Ecto neural progenitor cell (in vitro differentiated cells): ENCODE measurements at regions not wholly inside any gene's neighbourhood (a gene's known extent, or its start where the extent isn't known, plus 50 kb on each side); places are given as distances from the start of the nearest gene placed in this dataset.

Source experiments
- DNase-seq: peaks from one replicate; pipeline ENCODE4 v3.0.0-alpha.2; 2018; ENCODE audit warnings: low spot score

DNA sequence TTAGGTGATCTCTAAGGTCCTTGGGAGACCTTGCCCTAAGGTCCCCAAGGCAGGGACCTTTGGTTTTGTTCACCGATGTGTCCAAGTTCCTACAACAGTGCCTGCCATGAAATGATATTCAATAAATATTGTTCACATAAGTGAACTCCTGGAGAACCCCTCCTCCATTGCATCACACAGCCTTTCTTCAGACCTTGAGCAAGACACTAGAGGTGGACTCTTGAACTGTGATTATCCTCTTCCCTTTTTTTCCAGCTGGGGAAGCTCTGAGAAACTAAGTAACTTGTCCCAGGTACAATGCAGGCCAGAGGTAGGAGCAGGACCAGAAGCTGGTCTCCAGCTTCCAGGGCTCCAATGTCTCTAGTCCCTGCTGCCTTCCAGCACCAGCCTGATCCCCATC is 76.6 kb upstream of the LMO1 start:
- no peak for DNase-seq

DNA sequence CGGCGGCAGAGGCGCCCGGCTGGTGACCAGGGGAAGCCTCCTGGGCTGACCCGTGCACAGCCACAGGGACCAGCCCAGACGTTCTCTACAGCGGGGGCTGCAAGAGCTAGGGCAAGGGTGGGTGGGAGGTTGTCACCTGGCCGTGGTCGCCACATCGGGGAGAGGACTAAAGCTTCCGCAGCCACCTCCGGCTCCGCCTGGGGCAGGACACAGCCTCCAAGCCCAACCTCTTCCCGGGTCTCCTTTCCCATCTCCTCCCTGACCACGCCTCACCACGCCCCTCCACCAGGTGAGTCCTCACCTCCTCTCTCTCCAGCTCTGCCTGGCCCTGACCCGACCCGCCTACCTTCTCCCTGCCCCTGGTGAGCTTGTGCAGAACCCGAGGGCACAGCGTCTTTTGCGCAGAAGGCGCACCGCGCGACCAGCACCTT is 75.9 kb upstream of the LMO1 start:
- DNase-seq = peak; percentile 60

DNA sequence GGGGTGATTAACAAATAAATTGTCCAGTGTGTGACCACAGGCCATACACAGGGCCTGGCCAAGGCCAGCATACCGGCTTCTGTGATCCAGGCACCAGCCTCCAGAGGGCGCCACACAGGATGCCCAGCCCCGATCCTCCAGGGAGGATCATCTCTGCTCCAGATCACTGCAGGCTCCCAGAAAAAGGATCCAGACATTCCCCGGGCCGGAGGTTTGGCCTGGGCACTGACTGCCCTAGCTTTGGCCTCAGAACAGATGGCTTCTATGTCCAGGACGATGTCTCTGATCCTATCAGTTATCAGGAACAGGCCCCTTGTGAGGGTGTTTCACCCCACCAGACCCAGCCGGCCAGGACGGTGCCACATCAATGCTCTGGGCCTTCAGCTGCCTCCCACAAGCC is 74.5 kb upstream of the LMO1 start:
- DNase-seq = peak; percentile 85

DNA sequence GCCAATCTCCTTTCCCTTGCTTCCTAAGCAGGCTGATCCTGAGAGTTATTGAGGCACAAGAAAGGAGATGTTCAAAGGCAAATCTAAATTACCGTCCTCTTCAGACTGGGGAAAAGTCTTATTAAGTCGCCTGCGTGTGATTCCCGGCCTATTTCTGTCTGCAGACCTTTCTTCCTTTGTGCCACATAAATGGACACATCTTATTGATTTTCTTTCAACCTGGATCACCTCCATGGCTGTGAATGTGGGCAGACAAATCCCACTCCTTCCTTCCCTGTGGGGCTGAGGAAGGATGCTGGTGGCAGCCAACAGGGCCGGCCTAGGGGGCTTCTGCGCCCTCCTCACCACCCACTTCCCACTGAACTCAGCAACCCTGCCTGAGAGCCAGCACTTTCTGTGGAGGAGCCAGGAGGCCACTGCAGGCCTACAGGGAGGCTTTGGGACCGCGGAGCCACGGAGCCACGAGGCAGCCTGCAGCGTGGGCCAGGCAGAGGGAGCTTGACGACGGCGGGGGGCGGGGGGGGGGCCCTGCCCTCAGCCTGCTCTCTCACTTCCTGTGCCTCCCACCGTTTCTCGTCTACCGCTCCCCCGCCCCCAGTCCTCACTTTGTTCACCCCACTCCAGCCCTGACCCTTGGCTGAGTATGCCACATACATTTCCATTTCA is 73.6 kb upstream of the LMO1 start:
- DNase-seq = no peak

DNA sequence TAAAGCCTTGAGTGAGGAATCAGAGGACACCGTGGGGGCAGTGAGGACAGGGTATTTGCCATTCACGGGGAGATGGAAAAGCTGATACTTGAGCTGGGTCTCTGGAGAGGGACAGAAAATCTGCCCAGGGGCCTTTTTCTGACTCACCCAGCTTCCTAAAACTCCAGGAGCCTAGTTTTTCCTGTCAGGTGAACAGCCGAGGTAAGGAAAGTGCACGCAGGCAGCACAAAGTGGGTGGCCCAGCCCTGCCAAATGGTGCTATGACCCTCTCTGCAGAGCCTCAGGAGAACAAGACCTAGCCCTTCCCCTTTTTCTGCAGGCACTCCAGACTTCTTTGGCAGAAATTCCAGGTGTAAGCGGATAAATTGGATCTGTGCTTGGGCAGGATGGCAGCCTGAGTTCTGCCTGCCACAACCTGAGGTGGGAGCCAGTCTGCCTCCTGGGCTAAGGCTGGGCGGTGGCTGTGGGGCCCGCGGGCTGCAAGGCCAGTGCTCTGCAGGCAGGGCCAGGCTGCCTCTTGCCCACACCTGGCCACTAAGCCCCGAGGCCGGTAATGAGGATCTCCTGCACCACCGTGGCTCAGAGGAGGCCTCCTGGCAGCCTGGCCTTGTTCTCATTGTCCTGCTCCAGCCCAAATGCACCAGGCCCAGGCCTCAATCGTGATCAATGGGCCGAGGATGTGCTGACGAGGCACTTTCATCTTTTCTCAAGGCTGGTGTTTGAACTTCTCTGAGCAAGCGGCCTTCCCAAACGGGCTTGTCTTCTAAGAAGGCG is 72.9 kb upstream of the LMO1 start:
- DNase-seq = no peak

DNA sequence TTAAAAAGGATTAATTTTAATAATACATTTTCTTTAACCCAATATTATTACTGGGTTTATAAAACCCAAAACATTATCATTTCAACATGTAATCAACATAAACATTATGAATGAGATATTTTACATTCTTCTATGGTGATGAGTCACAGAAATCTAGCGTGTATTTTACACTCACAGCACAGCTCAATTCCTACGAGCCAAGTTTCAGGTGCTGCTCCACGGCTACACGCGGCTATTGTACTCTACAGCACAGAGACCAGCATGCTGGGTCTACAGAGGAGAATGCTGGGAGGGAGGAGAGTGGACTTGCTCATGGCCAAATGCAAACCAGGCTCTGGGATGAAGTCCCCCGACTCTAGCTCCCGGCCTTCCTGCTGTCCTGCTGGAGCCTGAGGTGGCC is 72.0 kb upstream of the LMO1 start:
- DNase-seq = no peak

DNA sequence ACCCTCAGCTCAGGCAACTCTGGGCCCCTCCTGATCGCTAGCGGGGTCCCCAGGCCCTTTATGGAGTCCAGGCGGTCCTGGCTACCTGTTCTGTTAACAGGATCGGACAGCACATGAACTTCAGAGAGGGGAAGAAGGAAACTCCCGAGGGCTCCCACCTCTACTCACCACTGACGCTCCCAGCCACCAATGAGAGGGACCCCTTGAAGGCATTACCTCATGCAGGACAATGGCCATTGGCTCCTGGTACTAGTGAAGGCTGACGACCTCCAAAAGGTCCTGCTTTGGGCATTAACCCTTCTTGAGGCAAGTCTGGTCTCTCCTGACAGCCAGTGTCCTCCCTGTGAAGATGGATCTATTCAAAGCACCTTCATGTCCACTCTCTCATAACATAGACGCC is 71.5 kb upstream of the LMO1 start:
- no peak for DNase-seq

DNA sequence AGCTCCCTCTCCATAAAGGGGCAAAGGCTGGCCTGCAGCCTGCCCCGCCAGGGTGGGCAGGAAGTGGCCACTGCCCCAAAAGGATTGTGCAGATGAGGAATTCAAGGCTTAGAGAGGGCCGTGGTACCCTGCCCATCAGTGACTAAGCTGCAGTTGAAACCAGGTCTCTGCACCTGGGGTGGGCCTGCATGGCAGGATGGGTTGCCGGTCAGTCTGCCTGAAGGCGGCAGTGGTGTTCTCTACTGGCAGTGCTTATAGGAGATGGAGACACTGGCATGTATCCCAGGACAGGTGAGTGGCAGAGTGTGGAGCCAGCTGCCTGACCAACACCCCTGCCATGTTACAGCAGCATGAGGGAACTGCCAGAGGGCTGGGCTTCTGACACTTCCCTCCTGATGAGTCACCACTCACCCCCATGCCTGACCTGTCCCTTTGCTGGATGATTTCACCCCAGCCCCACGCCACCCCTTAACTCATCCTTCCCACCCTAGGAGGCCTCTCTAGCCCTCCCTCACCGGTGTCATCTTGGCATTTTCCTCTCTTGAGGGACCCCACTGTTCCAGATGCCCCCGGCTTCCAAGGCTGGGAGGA is 70.2 kb upstream of the LMO1 start:
- peak; percentile 76 for DNase-seq

DNA sequence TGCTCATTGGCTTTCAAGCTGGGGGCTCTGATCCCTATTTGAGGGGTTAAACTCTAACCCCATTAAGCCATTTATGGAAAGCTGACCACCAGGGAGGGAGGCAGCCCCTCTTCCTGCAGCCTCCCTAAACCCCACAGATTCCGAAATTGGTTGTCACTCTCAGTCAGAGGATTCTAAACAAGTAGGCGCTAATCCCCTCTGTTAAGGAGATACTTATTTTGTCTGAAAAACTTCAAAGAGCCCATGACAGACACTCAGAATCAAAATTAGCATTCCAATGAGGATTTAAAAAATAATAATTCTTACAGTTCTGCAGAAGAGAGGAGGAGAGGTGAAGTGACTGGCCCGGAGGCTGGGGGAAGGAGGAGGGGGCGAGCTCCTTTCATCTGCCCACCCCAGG is 69.7 kb upstream of the LMO1 start:
- no peak for DNase-seq

DNA sequence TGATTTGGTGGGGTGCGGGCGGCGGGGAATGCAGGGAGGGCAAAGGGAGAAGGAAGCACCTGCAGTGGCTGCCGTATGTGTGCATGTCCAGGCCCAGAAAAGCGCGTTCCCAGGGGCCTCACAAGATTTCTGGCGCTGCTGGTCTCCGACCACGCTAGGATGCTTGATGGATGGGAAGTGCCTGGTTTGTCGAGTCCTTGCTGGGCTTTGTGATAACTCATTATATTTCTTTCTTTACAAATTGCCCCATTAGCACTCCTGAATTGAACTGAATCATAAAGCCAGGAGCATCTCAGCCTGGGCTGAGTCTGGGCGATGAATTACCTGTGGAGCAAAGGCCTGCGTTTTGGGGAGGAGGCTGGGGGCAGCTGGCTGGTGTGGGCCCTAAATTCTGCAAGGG is 69.2 kb upstream of the LMO1 start:
- no peak for DNase-seq

DNA sequence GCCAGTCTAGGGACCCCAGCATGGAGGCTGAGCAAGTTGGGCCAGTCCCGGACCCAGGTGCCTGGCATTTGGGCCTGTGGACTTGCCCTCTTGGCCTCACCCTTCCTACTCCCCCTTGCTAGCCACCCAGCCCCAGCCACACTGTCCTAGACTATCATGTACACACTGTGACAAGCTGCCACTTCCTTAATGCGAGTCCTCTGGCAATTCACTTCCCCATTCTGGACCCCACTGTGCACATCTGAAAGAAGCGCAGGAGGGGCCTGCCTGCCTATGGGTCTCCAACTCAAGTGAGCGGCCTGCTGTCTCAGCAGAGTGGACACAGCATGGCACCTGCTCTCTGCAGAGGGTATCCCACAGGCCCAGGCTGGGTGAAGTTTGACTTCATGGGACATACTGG is 68.5 kb upstream of the LMO1 start:
- no peak for DNase-seq

DNA sequence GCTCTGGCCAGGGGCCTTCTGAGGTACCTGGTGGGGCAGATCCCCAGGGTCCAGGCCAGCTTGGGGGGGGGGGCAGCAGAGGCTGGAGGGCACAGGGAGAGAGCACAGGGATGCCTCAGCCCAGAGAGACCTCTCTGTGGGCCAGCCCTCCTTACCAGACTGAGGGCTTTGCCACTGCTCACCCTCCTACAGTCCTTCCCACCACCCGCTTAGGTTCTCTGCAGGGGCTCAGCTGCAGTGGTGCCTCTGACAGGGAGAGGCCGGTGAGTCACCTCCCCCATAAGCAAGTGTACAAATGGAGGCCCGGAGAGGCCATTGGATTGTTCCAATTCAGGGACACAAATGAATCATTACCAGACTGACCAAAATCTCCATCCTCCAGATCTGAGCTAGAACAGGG is 68.1 kb upstream of the LMO1 start:
- DNase-seq = no peak

DNA sequence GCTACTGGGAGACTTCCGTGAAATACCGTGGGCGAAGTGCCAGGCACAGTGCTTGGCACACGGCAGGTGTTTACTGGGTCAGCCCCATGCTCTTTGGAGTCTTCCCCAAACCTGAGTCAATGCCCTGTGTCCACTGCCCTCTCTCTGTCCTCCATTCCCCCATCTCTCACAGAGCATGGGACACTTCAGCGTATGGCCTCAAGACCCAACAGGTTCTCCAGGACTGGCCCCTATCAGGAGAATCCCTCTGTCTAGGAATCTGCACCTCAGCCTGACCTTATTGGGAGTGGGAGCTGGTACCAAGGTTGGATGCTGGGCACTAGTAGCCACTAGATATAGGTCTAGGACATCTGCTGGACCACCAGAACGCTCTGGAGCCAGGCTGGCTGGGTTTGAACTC is 67.2 kb upstream of the LMO1 start:
- no peak for DNase-seq

DNA sequence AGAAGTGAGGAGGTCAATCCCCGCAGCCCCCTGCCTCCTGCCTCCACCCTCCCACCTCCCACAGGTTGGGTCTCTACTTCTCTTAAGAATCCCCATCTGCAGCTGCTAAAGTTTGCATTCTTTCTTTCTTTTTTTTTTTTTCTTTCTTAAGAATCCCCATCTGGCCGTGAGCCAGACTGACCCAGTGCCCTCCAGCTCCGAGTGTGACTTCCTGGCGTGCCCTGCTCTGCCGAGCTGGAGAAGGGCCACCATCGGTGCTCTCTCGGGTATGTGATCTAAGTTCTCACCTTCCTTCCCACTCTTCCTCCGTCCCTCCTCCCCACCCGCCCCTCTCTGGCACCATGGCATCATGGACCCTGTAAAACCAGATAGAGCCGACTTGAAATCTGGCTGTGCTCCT is 66.7 kb upstream of the LMO1 start:
- no peak for DNase-seq

DNA sequence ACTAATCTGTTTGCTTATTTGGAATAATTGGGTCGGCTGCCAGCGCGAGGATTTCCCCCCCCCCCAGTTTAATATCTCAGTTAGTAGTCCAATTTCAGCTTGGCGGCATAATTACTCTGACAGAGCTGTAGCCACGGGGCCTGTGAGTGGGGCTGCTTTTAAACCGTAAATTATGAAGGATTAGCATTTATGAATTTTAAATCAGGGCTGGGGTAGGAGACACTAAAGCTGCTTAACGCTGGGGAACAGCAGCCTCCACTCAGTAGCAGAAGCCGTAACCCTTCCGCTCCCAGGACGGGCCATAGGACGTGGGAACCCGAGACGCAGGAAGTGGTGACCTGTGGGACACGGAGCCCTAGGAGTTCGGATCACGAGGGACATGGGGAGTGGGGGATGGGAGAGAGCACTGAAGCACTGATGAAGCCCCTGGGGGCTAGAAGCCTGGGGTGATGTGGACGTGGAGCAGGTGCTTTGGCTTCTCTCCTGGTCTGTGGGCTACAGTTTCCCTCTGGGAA is 66.2 kb upstream of the LMO1 start:
- DNase-seq = peak; percentile 71

DNA sequence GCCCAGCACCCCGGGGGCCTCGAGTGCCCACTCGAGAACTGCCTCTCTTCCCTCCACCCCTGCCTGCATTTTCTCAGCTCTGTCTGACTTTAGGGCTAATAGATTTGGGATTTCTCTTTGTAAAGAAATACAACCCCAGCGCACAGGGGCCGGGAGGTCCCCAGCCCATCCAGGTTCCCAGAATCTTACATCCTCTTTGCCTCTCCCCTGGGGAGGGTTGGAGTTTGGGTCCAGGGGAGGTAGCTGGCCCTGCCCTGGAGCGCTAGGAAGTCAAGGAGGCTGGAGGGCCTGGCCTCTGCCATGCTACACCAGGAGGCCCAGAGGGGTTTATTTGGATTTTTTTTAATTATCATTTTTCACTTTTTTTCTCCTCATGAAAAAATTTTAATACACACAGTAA is 65.7 kb upstream of the LMO1 start:
- DNase-seq = no peak

DNA sequence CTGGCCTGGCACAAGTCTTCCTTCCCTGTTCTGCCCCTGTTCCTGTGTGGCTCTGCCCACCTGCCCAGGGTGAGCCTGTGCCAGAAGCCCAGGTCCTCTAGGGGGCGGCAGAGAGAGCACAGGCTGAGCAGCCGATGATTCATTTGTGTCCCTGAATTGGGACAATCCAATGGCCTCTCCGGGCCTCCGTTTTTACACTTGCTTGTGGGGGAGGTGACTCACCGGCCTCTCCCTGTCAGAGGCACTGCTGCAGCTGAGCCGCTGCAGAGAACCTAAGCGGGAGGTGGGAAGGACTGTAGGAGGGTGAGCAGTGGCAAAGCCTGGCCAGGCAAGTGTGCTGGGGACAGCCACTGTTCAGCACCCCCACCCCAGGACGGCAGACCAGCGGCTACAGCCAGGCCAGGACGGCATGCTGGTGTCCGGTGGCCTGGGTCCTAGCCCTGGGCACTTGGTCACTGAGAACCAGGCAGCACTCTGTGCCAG is 65.2 kb upstream of the LMO1 start:
- DNase-seq = peak; percentile 92

DNA sequence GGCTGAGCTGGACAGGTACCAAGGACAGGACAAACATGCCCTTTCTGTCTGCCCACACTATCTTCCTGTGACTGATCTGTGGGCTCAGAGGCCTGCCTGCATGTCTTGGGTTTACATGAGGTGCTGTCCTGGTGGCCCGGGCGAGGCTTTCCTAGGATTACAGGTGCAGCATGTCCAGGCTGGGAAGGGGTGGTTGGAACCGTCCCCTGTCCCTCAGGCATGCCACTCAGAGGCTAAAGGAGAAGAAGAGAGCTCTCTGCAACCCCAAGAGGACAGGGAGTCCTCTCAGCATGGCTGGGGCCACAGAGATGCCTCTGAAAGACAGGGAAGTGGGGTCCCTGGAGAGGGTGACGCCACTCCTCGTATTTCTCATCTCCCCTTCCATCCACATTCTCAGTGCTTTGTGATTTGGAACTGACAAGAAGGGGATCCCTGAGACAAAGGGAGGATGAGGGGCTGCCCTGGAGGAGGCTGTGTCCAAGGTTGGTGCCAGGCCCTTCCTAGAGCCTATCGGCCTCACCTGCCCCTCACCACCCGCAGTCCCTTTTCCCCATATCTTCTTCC is 64.6 kb upstream of the LMO1 start:
- DNase-seq = no peak

DNA sequence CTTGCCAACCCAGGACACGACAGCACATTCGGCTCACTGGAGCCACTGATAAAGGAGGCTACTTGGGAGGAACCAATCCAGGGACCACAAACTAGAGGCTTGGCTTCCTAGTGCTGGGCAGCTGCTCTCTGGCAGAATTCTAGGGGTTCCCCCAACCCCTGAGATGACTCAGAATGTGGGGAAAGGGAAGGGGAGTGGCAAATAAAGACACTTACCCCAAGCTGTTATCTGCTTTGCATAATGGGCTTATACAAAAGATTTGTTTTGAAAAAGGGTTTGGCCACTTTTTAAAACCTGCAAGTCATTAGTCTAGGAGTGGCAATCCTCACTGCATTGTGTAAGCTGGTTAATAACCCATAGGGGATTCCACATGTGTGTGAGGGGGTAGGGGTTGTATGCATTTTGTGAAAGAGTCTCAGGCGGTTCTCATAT is 64.1 kb upstream of the LMO1 start:
- no peak for DNase-seq

DNA sequence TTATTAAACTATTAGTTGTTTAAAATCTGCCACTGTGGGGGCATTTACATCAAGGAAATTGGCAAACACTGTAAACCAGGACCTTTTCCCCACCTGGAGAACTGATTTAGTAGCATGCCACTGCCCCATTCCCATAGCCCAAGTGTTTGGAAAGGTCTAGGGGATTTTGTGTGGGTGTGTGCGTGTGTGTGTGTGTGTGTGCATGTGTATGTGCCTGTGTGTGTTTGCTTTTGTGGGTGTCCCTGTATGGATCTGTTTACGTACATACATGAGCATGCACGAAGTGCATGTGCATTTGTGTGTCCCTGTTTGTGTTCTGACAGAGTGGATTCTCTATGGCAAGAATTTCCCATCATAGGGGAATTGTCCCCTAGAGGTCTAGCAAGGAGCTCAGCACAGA is 62.7 kb upstream of the LMO1 start:
- no peak for DNase-seq

DNA sequence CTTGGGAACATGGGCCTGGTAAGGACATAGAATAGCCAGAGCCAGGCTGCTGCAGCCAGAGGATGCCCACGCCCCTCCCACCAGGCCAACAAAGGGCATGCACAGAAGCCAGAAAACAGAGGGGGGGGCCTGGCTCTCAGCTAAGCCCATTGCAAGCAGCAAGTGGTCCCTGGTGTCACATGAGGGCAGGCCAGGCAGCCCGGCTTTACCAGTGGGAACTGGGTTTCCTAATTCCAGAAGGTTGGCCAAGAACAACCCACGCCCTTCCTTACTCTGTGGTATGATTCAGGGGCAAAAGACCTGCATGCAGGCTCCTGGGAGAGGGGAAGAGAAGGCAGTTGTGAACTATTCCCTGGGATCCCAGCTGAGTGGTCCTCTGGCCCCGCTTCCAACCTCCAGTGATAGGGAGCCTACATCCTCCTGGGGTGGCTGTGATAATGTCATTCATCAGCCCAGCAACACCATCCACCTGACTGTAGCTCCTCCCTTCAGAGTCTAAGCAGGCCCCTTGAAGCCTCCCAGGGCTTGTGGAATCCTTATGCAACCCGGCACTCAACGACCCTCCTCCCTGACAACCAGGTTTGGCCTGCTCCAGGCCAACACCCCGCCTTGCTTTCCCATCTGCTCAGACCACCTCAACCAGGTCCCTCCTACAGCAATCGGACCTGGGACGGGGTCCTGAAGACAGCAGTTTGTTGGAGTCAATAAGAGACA is 62.1 kb upstream of the LMO1 start:
- DNase-seq = no peak
